ENCODE measurements at regions not wholly inside any gene's neighbourhood (a gene's known extent, or its start where the extent isn't known, plus 50 kb on each side); places are given as distances from the start of the nearest gene placed in this dataset.

DNA sequence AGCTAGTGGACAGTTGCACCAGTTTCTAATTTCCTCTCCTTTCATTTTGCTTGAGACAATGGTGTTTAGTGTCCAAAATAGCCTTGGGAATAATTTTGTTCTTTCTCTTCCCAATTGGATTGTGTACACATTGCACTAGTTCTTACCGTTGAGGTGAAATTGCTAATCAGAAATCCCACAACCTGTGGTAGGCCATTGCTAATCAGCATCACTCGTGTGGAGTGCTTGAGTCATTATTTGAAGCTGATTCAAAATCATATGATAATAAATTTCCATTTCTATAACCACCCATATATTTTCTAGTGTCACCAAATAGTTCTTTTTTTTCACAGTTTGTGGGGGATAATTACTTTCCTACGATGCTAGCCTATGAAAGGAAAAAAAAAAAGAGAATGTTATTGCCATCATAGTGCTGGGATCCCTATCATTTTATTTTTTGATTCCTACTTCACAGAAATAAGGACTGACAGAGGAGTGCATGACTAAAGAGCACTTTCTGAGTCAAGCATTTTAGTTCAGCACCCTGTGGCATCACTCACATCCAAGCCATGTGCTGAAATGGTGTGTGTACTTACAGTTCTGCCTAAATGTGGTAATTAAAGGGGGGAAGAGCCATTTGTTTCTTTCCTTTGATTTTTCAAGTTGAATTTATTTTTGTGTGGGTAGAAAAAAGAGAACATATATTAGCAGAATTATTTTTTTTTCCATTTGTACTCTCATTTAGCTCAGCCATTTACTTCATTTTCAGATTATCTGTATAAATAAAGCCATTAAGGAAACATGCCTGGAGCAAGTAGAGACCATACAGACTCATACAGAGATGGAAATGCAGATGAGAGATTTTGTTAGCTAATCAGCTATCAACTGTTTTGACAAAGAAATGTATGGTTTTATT, 108.0 kb upstream of the MEIS2 start:
- TF ChIP-seq, protein P1, sequence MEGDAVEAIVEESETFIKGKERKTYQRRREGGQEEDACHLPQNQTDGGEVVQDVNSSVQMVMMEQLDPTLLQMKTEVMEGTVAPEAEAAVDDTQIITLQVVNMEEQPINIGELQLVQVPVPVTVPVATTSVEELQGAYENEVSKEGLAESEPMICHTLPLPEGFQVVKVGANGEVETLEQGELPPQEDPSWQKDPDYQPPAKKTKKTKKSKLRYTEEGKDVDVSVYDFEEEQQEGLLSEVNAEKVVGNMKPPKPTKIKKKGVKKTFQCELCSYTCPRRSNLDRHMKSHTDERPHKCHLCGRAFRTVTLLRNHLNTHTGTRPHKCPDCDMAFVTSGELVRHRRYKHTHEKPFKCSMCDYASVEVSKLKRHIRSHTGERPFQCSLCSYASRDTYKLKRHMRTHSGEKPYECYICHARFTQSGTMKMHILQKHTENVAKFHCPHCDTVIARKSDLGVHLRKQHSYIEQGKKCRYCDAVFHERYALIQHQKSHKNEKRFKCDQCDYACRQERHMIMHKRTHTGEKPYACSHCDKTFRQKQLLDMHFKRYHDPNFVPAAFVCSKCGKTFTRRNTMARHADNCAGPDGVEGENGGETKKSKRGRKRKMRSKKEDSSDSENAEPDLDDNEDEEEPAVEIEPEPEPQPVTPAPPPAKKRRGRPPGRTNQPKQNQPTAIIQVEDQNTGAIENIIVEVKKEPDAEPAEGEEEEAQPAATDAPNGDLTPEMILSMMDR (IDR thresholded peaks at IDR 0.05) = no peak
- no peak for TF ChIP-seq POLR2A (IDR thresholded peaks at IDR 0.05)

All from testis (tissue), 2 donors.